PC-3 (cell line): ENCODE measurements at regions not wholly inside any gene's neighbourhood (a gene's known extent, or its start where the extent isn't known, plus 50 kb on each side); places are given as distances from the start of the nearest gene placed in this dataset.

ENCODE experiments used
- EZH2 ChIP-seq: fragments of 300-600 bp; sonication (generic); IDR thresholded peaks from one replicate; pipeline ENCODE4 v1.6.1; 2017; ENCODE audit warnings: antibody characterized with exemption, mild to moderate bottlenecking, low read length; ENCODE audit not compliant: unreplicated experiment
- EZH2phosphoT487 ChIP-seq: fragments of 300-600 bp; sonication (generic); IDR thresholded peaks from 2 replicates; pipeline ENCODE4 v1.6.1; 2018; ENCODE audit warnings: mild to moderate bottlenecking, antibody characterized with exemption, low read length, borderline replicate concordance
- TF ChIP-seq, protein P1 (sequence below): fragments of 300-600 bp; sonication (generic); conservative IDR thresholded peaks from 2 replicates; pipeline ENCODE4 v1.5.1; 2017; ENCODE audit warnings: antibody characterized with exemption, low read depth, mild to moderate bottlenecking, low read length

DNA sequence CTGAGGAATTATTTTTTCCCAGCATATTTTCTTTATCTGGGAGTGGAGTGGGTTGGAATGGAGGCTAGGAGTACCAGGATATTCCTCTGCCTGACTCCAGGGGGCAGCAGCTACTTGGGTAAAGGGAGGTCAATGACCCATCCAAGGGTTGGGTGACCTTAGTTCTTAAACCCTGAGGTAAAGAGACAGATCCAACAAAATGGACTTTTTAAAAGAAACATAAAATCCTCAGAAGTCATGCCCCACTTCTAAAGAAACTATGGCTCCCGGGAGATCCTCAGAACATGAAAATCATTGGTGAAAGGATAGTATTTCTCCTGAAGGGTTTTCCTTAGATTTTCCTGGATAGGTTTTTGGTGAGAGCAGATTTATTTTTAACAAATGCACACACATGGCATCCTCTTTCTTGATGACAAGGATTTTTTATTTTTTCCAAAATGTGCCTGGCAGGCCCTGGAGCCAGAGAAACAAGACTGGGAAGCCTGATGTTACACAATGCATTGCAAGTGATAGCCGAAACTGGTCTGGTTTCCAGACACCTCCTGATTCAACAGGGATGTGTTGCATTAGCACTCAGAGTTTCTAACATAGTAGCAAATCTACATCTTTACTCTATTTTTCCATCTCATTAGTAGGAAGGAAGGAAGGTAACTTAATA, 240.9 kb upstream of the BTBD3 start:
- TF ChIP-seq, protein P1, sequence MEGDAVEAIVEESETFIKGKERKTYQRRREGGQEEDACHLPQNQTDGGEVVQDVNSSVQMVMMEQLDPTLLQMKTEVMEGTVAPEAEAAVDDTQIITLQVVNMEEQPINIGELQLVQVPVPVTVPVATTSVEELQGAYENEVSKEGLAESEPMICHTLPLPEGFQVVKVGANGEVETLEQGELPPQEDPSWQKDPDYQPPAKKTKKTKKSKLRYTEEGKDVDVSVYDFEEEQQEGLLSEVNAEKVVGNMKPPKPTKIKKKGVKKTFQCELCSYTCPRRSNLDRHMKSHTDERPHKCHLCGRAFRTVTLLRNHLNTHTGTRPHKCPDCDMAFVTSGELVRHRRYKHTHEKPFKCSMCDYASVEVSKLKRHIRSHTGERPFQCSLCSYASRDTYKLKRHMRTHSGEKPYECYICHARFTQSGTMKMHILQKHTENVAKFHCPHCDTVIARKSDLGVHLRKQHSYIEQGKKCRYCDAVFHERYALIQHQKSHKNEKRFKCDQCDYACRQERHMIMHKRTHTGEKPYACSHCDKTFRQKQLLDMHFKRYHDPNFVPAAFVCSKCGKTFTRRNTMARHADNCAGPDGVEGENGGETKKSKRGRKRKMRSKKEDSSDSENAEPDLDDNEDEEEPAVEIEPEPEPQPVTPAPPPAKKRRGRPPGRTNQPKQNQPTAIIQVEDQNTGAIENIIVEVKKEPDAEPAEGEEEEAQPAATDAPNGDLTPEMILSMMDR = peak; percentile 96
- TF ChIP-seq EZH2phosphoT487 (no peak), EZH2 (no peak)
